Progenitor cell of endocrine pancreas (in vitro differentiated cells): ENCODE measurements at regions not wholly inside any gene's neighbourhood (a gene's known extent, or its start where the extent isn't known, plus 50 kb on each side); places are given as distances from the start of the nearest gene placed in this dataset.

Experiments used
- DNase-seq: peaks from one replicate; pipeline ENCODE4 v3.0.0; 2021; ENCODE audit warnings: low spot score; ENCODE audit not compliant: unreplicated experiment
- H3K27ac Mint-ChIP-seq: 2 replicates; pipeline ENCODE4 v1.8.0; 2021; ENCODE audit warnings: mild to moderate bottlenecking, moderate library complexity, mixed read lengths
- H3K27me3 Mint-ChIP-seq: 2 replicates; pipeline ENCODE4 v1.8.0; 2021; ENCODE audit warnings: mixed read lengths
- H3K36me3 Mint-ChIP-seq: 2 replicates; pipeline ENCODE4 v1.8.0; 2022; ENCODE audit warnings: mixed read lengths; ENCODE audit not compliant: insufficient read depth
- H3K4me1 Mint-ChIP-seq: 2 replicates; pipeline ENCODE4 v1.8.0; 2021; ENCODE audit warnings: low read depth, mixed read lengths
- H3K4me3 Mint-ChIP-seq: 2 replicates; pipeline ENCODE4 v1.8.0; 2021; ENCODE audit warnings: low read depth, mild to moderate bottlenecking, moderate library complexity, mixed read lengths
- H3K9me3 Mint-ChIP-seq: 2 replicates; pipeline ENCODE4 v1.8.0; 2021; ENCODE audit warnings: low read depth, mixed read lengths
- TF ChIP-seq, protein P1 (sequence below): fragments of 200-600 bp; sonication (generic); IDR thresholded peaks from one replicate; pipeline ENCODE4 v1.5.0; 2021; ENCODE audit warnings: antibody characterized with exemption, mild to moderate bottlenecking; ENCODE audit not compliant: unreplicated experiment

DNA sequence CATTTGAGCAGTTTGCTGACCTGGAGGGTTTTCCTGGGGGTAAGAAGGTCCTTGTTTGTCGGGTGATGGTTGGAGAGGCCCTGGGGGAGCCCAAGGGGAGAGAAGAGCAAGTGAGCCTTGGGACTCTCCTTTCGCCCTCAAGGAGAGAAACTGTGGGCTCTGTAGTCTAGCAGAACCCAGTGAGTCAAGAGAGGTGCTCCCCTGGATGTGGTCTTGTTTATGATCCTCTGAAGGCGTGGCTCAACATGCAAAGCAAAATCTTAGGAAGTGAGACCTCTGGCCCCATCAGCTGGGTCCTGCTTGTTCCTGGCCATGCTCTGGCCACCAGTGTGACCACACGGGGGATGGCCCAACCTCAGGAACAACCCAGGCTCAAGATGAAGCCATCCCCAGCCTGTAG, 66.5 kb upstream of the ALX4 start:
- H3K27ac Mint-ChIP-seq = no peak overlapping the region
- DNase-seq = no peak
- H3K36me3 Mint-ChIP-seq = no peaks in the 10 kb centered on the region
- no peaks in the 10 kb centered on the region for H3K4me1 Mint-ChIP-seq
- TF ChIP-seq, protein P1, sequence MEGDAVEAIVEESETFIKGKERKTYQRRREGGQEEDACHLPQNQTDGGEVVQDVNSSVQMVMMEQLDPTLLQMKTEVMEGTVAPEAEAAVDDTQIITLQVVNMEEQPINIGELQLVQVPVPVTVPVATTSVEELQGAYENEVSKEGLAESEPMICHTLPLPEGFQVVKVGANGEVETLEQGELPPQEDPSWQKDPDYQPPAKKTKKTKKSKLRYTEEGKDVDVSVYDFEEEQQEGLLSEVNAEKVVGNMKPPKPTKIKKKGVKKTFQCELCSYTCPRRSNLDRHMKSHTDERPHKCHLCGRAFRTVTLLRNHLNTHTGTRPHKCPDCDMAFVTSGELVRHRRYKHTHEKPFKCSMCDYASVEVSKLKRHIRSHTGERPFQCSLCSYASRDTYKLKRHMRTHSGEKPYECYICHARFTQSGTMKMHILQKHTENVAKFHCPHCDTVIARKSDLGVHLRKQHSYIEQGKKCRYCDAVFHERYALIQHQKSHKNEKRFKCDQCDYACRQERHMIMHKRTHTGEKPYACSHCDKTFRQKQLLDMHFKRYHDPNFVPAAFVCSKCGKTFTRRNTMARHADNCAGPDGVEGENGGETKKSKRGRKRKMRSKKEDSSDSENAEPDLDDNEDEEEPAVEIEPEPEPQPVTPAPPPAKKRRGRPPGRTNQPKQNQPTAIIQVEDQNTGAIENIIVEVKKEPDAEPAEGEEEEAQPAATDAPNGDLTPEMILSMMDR = no peak
- peaks cover 6% of the 10 kb centered on the region for H3K27me3 Mint-ChIP-seq
- H3K9me3 Mint-ChIP-seq = no peaks in the 10 kb centered on the region
- H3K4me3 Mint-ChIP-seq = no peak overlapping the region

DNA sequence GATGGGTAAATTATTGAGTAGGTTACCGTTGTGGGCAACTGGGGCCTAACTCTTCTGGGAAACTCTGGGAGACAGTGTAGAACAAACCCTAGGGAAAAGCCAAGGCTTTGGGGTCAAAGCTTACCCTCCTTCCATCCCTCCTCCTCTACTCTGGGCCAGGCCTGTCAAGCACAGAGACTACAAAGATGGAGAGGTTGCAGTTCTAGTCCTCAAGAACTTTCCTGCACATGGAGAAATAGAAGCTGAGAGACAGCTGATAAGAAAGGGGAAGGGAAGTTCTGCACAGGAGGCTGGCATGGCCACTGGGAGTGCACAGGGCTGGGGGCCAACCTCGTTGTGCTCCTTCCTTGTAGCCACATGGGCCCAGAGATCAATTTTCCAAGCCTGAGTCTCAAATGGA, 67.2 kb upstream of the ALX4 start:
- Mint-ChIP-seq H3K9me3 (no peaks in the 10 kb centered on the region), H3K27me3 (peaks cover 11% of the 10 kb centered on the region), H3K4me1 (no peaks in the 10 kb centered on the region), H3K4me3 (no peak overlapping the region), H3K36me3 (no peaks in the 10 kb centered on the region), H3K27ac (no peak overlapping the region)
- TF ChIP-seq, protein P1 = no peak
- no peak for DNase-seq

DNA sequence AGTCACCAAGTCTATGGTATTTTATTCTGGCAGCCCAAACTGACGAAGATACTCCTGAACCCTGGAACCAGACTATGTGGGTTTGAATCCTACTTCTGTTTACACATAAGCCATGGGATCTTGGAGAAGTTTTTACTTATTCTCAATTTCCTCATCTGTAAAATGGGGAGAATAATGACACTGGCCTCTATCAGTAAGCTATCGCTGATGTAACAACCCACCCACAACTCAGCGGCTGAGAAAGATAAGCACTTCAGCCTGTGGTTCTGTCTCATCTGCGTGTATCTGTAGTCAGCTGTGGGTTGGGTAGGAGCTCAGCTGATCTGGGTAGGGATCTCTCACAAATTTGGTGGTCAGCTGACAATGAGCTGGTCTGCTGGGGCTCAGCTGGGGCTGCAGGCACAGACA, 68.0 kb upstream of the ALX4 start:
- TF ChIP-seq, protein P1 = no peak
- DNase-seq = no peak
- Mint-ChIP-seq H3K4me3 (no peak overlapping the region), H3K4me1 (no peaks in the 10 kb centered on the region), H3K9me3 (no peaks in the 10 kb centered on the region), H3K27me3 (peaks cover 17% of the 10 kb centered on the region), H3K27ac (no peak overlapping the region), H3K36me3 (no peaks in the 10 kb centered on the region)

DNA sequence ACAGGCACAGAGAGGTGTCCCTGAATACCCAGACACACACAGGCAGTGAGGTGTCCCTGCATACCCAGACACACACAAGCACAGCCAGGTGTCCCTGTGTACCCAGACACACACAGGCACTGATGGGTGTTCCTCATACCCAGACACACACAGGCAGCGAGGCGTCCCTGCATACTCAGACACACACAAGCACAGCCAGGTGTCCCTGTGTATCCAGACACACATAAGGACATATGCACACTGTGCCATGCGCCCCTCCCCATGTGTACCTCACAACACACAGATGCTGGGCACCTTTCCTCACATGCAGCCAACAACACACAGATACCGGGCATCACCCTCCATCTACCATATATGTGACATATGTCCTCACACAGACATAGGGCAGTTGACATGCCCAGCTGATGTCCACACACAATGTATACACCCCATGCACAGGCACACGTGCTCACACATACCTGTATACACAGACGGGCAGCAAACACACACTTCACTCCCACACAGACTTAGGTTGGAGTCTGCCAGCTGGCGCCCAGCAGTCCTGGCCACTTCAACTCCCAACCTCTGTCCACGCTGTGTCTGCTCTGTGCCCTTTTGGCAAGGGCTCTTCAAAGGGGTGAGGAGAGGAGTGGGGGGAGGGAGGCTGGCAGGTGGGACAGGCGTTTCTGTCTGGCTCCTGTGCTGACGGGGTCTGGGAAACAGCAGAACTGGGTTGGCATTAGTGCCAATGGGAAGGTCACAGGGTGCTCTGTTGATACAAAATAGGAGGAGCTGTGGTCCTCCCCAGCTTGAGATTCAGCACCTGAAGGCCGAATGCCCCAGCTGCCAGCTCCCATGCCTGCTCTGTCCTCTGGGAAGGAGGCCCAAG, 69.4 kb upstream of the ALX4 start:
- no peaks in the 10 kb centered on the region for H3K9me3 Mint-ChIP-seq
- DNase-seq = no peak
- H3K4me1 Mint-ChIP-seq = no peaks in the 10 kb centered on the region
- no peaks in the 10 kb centered on the region for H3K36me3 Mint-ChIP-seq
- H3K4me3 Mint-ChIP-seq = no peak overlapping the region
- H3K27me3 Mint-ChIP-seq = peaks cover 23% of the 10 kb centered on the region
- TF ChIP-seq, protein P1 = no peak
- no peak overlapping the region for H3K27ac Mint-ChIP-seq

DNA sequence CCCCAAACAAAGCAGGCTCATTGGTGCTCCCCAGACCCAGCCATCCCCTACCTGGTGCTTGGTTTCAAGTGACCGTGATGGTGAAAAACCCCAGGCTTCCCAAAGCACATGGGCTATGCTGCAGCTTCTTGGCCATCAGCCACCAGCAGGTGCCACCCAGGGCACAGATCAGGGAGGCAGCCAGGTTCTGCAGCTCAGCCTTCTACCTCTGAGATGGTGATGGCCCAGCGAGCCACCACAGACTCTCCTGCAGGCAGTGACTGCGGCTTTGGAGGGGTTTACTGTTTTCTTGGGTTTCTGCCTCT, 70.0 kb upstream of the ALX4 start:
- H3K4me3 Mint-ChIP-seq = no peak overlapping the region
- TF ChIP-seq, protein P1 = no peak
- H3K4me1 Mint-ChIP-seq = no peaks in the 10 kb centered on the region
- DNase-seq = no peak
- no peak overlapping the region for H3K27ac Mint-ChIP-seq
- peaks cover 22% of the 10 kb centered on the region for H3K27me3 Mint-ChIP-seq
- H3K9me3 Mint-ChIP-seq = no peaks in the 10 kb centered on the region
- H3K36me3 Mint-ChIP-seq = no peaks in the 10 kb centered on the region
